Left cardiac atrium (tissue), 4 donors: ENCODE measurements at regions not wholly inside any gene's neighbourhood (a gene's known extent, or its start where the extent isn't known, plus 50 kb on each side); places are given as distances from the start of the nearest gene placed in this dataset.

Experiments used
- ATAC-seq, 2 donors: fragments of 200-7000 bp; cut with Tn5 transposase; one replicate each; pipeline ENCODE4 v1.9.1; 2020; ENCODE audit warnings: mild to moderate bottlenecking in 2 of 2, moderate library complexity in 2 of 2
- DNase-seq: peaks from one replicate; pipeline ENCODE4 v3.0.0-alpha.2; 2020
- intact Hi-C, 2 donors: fragments of 100-400 bp; cut with DNase I; formaldehyde crosslinking; loops; one replicate each; pipeline versions ENCODE4 v1.14.1 to v1.15.1; 2022 to 2023
- microRNA-seq, 2 donors: library from miRNA; unstranded; fragments of <30 nt; microRNA quantifications; one replicate each; pipeline ENCODE4 v1.2.0, GENCODE V29; 2020
- donor health status: DM: no; HTN: yes; CAD: no.
- donor health status: DM: no; HTN: yes; CAD: no; lungs with severe emphysema.
- donor health status: DM: yes; HTN: yes; CAD: no.
- donor health status: Dilated cardiomyopathy.

GRCh38 chr12:98456041-98456440, 59.3 kb upstream of the TMPO start:
- intact Hi-C loops = no loop called here
- no peak for ATAC-seq

GRCh38 chr12:98456576-98457573, 58.5 kb upstream of the TMPO start:
- intact Hi-C loops = no loop called here
- ATAC-seq = peak; percentile 95 to 97
- peak; percentile 74 for DNase-seq

More at GRCh38 chr12:98456041-98456440, 59.3 kb upstream of the TMPO start:
- DNase-seq = no peak

DNA sequence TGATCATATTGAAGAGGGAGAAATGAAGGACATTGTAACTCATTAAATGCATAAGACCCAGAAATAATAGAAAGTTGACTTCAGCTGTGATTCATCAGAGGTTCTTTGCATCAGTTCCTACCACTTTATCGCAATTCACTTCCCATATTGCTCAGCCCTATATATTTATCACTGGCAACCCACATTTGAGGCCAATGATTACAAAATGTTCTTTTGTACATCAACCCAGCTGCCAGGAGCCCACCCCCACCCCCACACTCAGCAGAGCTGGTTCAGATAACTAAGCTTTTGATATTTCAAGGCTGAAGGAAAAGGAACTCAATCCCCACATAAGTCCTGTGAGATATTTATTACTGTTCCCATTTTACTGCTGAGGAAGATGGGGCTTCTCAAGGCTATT, 51.2 kb upstream of the TMPO start:
- intact Hi-C loops = no loop called here
- peak in 1 of 2 donors; percentile 47 for ATAC-seq

DNA sequence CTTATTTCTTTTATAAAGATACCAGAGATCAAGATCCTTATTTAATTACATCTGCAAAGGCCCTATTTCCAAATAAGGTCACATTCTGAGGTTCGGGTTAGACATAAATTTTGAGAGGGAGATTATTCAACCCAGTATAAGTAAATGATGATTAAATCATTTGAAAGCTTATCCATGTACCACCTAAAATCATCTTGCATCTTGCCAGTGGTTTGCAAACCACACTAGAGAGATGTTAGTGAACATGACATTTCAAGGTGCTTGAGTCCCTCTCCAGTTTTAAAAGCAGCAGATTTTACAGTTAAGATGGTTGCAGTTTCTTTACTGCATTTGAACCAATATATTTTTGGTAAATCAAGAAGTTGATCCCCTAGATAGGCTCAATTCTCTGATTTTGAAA, 49.9 kb upstream of the TMPO start:
- no peak for DNase-seq
- intact Hi-C loops = no loop called here
- no peak for ATAC-seq

More for the DNA sequence above, 51.2 kb upstream of the TMPO start:
- no peak for DNase-seq

Small RNA genes in the stretch of these regions (microRNA-seq; reads per million reads assigned to microRNA genes)
- 0 reads per million in 2 donors for gene MIR4303
- gene MIR4495 = 0 reads per million in 2 donors
